ENCODE measurements at regions not wholly inside any gene's neighbourhood (a gene's known extent, or its start where the extent isn't known, plus 50 kb on each side); places are given as distances from the start of the nearest gene placed in this dataset.
A peak's percentile ranks its signal among the peaks of the same experiment; 100 is the strongest.

GRCh38 chr6:44563397-44563796 lies 175.9 kb downstream of the CDC5L start:
- intact Hi-C loops (cut with DNase I): no loop called here
- Histone ChIP-seq H3K4me1 (peaks cover 0 to 10% of the 10 kb centered on the region in 2 donors), H3K4me3 (no peak overlapping the region), H3K27ac (no peak overlapping the region), H3K9me3 (no peaks in the 10 kb centered on the region), H3K36me3 (no peaks in the 10 kb centered on the region), H3K27me3 (peaks cover 7 to 36% of the 10 kb centered on the region in 2 donors)
- ATAC-seq: no peak
- DNase-seq: no peak
- TF ChIP-seq CTCF (IDR thresholded peaks at IDR 0.05): no peak

GRCh38 chr6:44564906-44565524 lies 177.5 kb downstream of the CDC5L start:
- Histone ChIP-seq H3K36me3 (no peaks in the 10 kb centered on the region), H3K27ac (no peak overlapping the region), H3K4me3 (no peak overlapping the region), H3K4me1 (peaks cover 8 to 14% of the 10 kb centered on the region in 2 donors), H3K9me3 (no peaks in the 10 kb centered on the region), H3K27me3 (peaks cover 7 to 22% of the 10 kb centered on the region in 2 donors)
- no peak for DNase-seq
- intact Hi-C loops (cut with DNase I): no loop called here
- no peak for TF ChIP-seq CTCF (IDR thresholded peaks at IDR 0.05)
- ATAC-seq: peak; percentile 38

- intact Hi-C loops (cut with DNase I): no loop called here
- Histone ChIP-seq H3K9me3 (no peaks in the 10 kb centered on the region), H3K36me3 (no peaks in the 10 kb centered on the region), H3K27ac (no peak overlapping the region), H3K27me3 (no peaks in the 10 kb centered on the region), H3K4me1 (peaks cover 9 to 13% of the 10 kb centered on the region in 2 donors), H3K4me3 (no peak overlapping the region)
- DNase-seq (no peak), ATAC-seq (peak; percentile 38)
- TF ChIP-seq CTCF (IDR thresholded peaks at IDR 0.05): no peak
These were observed 179.9 kb downstream of the CDC5L start for GRCh38 chr6:44567406-44567805.

GRCh38 chr6:44569131-44569530 lies 181.6 kb downstream of the CDC5L start:
- peaks cover 9 to 13% of the 10 kb centered on the region in 2 donors for H3K4me1 ChIP-seq
- no peaks in the 10 kb centered on the region for H3K27me3 ChIP-seq
- ATAC-seq (no peak), DNase-seq (no peak)
- H3K36me3 ChIP-seq: no peaks in the 10 kb centered on the region
- no peak for TF ChIP-seq CTCF (IDR thresholded peaks at IDR 0.05)
- intact Hi-C loops (cut with DNase I): no loop called here
- no peak overlapping the region for H3K27ac ChIP-seq
- H3K4me3 ChIP-seq: no peak overlapping the region
- H3K9me3 ChIP-seq: no peaks in the 10 kb centered on the region

- H3K27me3 ChIP-seq: no peaks in the 10 kb centered on the region
- no peak for TF ChIP-seq CTCF (IDR thresholded peaks at IDR 0.05)
- peaks cover 9 to 13% of the 10 kb centered on the region in 2 donors for H3K4me1 ChIP-seq
- no peaks in the 10 kb centered on the region for H3K9me3 ChIP-seq
- ATAC-seq (peak; percentile 80), DNase-seq (peak in 3 of 4 donors; percentile 53 to 74 (median 65))
- H3K36me3 ChIP-seq: no peaks in the 10 kb centered on the region
- intact Hi-C loops (cut with DNase I): no loop called here
- H3K27ac ChIP-seq: peak overlapping the region in 1 of 2 donors; percentile 0
- no peak overlapping the region for H3K4me3 ChIP-seq
These were observed 182.5 kb downstream of the CDC5L start for GRCh38 chr6:44569931-44570385.
